ENCODE measurements at regions not wholly inside any gene's neighbourhood (a gene's known extent, or its start where the extent isn't known, plus 50 kb on each side); places are given as distances from the start of the nearest gene placed in this dataset.

GRCh38 chr4:81827577-81828202 lies 356.0 kb upstream of the RASGEF1B start:
- H3K4me3 ChIP-seq (ENCODE audit: low read length): no peak overlapping the region
- TF ChIP-seq ZNF274 (IDR thresholded peaks at IDR 0.05; ENCODE audit: low read depth, low read length): no peak

DNA sequence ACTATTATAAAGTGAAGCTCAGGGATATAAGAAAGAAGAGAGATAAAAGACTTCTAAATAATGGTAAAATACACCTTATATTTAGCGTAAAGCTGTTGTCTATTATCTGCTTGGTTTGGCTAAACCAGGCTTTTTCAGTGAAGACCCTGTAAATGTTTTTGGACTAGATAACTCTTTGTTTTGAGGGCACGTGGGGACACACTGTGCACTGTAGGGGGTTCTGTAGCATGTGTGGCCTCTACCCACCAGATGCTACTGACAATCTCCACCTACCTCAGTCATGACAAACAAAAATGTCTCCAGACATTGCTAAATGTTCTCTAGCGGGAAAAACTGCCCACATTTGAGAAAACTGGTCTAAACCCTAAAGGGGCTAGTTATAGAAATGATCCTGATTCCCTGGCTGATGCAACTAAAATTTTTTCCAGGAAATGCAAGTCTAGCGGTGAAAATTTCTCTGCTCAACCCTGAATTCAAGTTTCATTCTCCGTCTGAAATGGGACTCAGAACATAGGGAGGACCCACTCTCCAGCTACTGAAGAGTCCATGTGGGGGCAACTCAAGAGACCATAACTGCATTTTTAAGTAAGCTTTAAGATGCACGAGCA lies 355.2 kb upstream of the RASGEF1B start:
- TF ChIP-seq ZNF274 (IDR thresholded peaks at IDR 0.05; ENCODE audit: low read depth, low read length): no peak
- H3K4me3 ChIP-seq (ENCODE audit: low read length): no peak overlapping the region

DNA sequence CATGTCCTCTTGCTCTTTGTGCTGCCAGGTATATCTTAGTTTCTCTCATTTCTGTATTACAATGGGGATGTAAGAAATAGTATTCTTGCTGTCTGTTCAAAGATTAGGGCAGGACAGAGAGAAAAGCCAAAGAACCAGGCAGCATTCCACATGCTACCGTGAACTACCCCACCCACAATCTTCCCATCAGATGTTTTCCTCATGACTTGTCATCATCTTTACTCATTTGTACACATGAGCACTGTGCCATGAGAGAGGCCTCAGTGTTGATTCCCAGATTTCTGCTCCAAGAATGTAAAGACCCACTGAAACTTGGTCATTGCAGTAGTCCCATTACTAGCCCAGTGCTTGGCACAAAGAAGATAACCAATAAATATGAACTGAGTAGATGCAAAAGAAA lies 354.6 kb upstream of the RASGEF1B start:
- no peak overlapping the region for H3K4me3 ChIP-seq (ENCODE audit: low read length)
- no peak for TF ChIP-seq ZNF274 (IDR thresholded peaks at IDR 0.05; ENCODE audit: low read depth, low read length)

GRCh38 chr4:81818385-81818920 lies 346.7 kb upstream of the RASGEF1B start:
- no peak for TF ChIP-seq ZNF274 (IDR thresholded peaks at IDR 0.05; ENCODE audit: low read depth, low read length)

GRCh38 chr4:81816031-81816761 lies 344.5 kb upstream of the RASGEF1B start:
- no peak for TF ChIP-seq ZNF274 (IDR thresholded peaks at IDR 0.05; ENCODE audit: low read depth, low read length)
- no peak overlapping the region for H3K4me3 ChIP-seq (ENCODE audit: low read length)

More at GRCh38 chr4:81818385-81818920, 346.7 kb upstream of the RASGEF1B start:
- H3K4me3 ChIP-seq (ENCODE audit: low read length): no peak overlapping the region

DNA sequence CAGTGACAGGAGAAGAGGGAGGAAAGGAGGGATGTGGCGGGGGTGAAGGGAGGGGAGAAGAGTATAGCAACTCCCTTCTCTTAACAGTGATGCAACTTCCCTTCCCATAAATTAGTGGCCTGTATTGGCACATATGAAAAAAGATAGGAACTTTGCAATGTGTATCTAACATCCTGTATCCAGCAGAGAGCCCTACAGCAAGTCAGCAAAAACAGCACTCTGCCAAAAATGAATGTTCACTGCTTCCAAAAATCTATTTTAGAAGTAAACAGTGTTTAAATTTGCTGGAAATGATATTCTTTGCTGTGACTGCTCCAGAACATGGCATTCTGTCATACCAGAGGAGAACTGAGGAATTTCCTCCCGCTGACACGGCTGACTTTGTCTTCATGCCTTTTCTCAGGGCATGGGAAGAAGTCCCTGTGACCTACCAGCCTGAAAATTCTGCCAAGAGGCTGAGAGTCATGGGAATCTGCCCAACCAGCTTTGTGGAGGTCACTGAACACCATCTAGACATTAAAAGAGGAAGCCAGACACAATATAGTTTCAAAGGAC lies 343.4 kb upstream of the RASGEF1B start:
- H3K4me3 ChIP-seq (ENCODE audit: low read length): no peak overlapping the region
- no peak for TF ChIP-seq ZNF274 (IDR thresholded peaks at IDR 0.05; ENCODE audit: low read depth, low read length)

DNA sequence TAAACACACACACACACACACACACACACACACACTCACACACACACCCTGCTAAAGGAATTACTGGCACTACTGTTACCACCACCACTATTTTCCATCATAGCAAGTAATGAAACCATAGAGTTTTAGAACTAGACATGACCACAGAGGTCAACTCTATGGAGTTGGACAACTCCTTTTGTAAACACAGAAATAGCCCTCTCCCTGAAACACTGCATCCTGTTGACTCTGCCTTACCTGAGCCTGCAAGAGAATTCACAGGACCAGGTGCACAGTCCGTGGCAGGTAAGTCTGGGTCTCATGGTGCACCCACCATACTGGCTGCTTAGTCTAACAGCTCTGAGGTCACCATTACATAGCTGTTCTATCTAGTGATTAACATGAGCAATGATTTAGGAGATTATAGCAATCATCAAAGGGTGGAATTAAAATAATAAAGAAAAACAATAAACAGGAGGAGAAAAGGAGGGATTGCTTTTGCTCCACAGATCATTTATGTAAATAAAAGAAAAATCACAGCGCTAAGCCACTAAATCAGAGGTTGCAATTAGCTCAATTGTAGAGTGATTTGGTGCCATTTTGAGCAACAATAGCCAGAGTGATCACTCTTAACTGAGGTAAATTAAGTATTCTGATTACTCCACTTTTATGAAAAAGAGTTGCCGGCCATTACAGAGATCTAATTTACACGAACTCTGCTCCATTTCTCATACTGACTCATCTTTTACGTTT lies 340.0 kb upstream of the RASGEF1B start:
- H3K4me3 ChIP-seq (ENCODE audit: low read length): no peak overlapping the region
- TF ChIP-seq ZNF274 (IDR thresholded peaks at IDR 0.05; ENCODE audit: low read depth, low read length): no peak

DNA sequence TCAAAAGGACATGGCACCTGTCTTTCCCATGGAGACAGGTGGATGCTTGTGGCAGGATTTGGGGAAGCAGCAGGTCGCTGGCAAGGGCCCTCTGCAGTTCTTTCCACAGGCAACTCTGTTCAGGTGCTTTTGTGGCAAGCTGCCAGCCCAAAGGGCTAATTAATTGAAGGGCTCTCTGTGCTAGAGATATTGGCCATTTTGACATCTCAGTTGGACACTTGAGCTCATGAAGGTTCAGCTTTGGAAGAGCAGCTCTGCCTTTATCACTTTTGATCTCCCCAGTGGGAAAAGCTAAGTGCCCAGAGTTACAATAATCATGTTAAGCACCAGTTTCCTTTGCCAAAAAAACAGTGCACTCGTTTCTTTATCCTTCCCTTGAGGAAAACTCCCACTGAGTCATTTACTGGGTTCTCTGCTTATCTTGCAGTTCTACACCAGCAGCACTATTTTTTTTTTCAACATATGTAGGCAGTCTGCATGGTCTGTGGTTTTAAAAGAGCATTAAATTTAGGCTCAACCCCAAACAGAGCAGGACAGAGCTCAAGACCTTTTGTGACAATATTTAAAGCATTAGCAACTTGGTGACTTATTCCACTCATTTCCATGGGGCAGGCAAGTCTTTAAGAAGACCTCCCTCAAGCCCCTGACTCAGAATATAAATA lies 336.4 kb upstream of the RASGEF1B start:
- no peak for TF ChIP-seq ZNF274 (IDR thresholded peaks at IDR 0.05; ENCODE audit: low read depth, low read length)
- H3K4me3 ChIP-seq (ENCODE audit: low read length): no peak overlapping the region

- no peak for TF ChIP-seq ZNF274 (IDR thresholded peaks at IDR 0.05; ENCODE audit: low read depth, low read length)
- no peak overlapping the region for H3K4me3 ChIP-seq (ENCODE audit: low read length)
These were observed 335.7 kb upstream of the RASGEF1B start for GRCh38 chr4:81807386-81807785.

GRCh38 chr4:81806485-81806884 lies 334.8 kb upstream of the RASGEF1B start:
- H3K4me3 ChIP-seq (ENCODE audit: low read length): no peak overlapping the region
- TF ChIP-seq ZNF274 (IDR thresholded peaks at IDR 0.05; ENCODE audit: low read depth, low read length): no peak

DNA sequence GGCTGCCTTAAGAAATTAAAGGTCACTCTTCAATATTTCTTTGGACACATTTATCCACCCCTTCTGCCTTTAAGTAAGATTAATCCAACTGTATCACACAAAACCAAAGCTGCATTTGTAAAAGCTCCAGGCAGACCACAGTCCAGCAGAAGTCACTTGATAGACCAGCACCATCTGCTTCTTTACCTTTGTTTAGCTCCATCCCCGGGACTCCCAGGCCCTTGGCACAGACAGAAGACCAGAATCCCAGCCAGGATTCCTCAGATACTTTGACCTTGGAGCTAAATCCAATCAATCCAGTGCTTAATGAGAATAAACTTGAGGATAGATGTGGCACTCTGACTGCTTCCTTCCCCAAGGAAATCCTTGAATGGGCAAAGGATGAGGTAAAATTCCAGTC lies 333.1 kb upstream of the RASGEF1B start:
- no peak for TF ChIP-seq ZNF274 (IDR thresholded peaks at IDR 0.05; ENCODE audit: low read depth, low read length)
- no peak overlapping the region for H3K4me3 ChIP-seq (ENCODE audit: low read length)

DNA sequence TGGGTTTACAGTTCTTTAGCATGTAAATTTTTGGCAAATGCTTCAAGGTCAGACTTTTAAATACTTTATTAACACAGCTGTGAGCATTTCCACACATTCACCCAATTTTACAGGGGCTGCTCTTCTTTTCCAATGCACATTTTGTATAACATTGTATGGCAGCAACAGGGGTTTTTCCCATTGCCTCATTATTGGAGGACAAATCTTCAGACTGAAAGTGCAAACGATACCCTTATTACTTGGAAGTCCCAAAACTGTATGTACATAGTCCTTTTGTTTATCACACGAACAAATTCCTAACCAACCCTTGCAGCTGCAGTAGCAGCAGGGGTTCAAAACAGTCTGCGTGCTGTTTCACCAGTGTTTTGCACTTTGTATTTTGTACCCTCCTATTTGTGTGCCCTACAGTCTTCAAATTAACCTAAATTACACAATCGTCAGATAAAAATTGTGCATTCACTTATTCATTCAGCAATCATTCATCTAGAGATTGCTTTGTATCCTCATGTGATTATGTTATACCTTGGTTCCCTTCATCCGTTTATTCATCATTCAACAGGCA lies 330.7 kb upstream of the RASGEF1B start:
- no peak overlapping the region for H3K4me3 ChIP-seq (ENCODE audit: low read length)
- TF ChIP-seq ZNF274 (IDR thresholded peaks at IDR 0.05; ENCODE audit: low read depth, low read length): no peak

- H3K4me3 ChIP-seq (ENCODE audit: low read length): no peak overlapping the region
- no peak for TF ChIP-seq ZNF274 (IDR thresholded peaks at IDR 0.05; ENCODE audit: low read depth, low read length)
These were observed 327.7 kb upstream of the RASGEF1B start for GRCh38 chr4:81799371-81799770.

Data from GM08714 (cell line).